ENCODE measurements at regions not wholly inside any gene's neighbourhood (a gene's known extent, or its start where the extent isn't known, plus 50 kb on each side); places are given as distances from the start of the nearest gene placed in this dataset.

- peaks cover under 1% of the 10 kb centered on the region for H3K36me3 Mint-ChIP-seq (ENCODE audit: low read depth)
- peaks cover 5% of the 10 kb centered on the region for H3K4me1 Mint-ChIP-seq
- TF ChIP-seq CTCF (IDR thresholded peaks at IDR 0.05): no peak
- peaks cover 3% of the 10 kb centered on the region for H3K9me3 Mint-ChIP-seq
- no peak for DNase-seq
- H3K27me3 Mint-ChIP-seq (ENCODE audit: low read depth, poor library complexity): peaks cover 2% of the 10 kb centered on the region
- no peak overlapping the region for H3K27ac Mint-ChIP-seq
- no peak overlapping the region for H3K4me3 Mint-ChIP-seq
Observed at GRCh38 chr11:100629671-100630070, 57.4 kb upstream of the ARHGAP42 start.

GRCh38 chr11:100630898-100631297, 56.2 kb upstream of the ARHGAP42 start:
- Mint-ChIP-seq H3K27me3 (ENCODE audit: low read depth, poor library complexity) (peaks cover 2% of the 10 kb centered on the region), H3K36me3 (ENCODE audit: low read depth) (no peaks in the 10 kb centered on the region), H3K27ac (peak overlapping the region; percentile 58), H3K9me3 (no peaks in the 10 kb centered on the region), H3K4me1 (no peaks in the 10 kb centered on the region), H3K4me3 (no peak overlapping the region)
- DNase-seq: no peak
- no peak for TF ChIP-seq CTCF (IDR thresholded peaks at IDR 0.05)

- no peak for DNase-seq
- TF ChIP-seq CTCF (IDR thresholded peaks at IDR 0.05): no peak
- peaks cover 2% of the 10 kb centered on the region for H3K27me3 Mint-ChIP-seq (ENCODE audit: low read depth, poor library complexity)
- H3K4me3 Mint-ChIP-seq: no peak overlapping the region
- H3K36me3 Mint-ChIP-seq (ENCODE audit: low read depth): no peaks in the 10 kb centered on the region
- H3K27ac Mint-ChIP-seq: no peak overlapping the region
- H3K9me3 Mint-ChIP-seq: no peaks in the 10 kb centered on the region
- no peaks in the 10 kb centered on the region for H3K4me1 Mint-ChIP-seq
Observed at GRCh38 chr11:100631316-100631715, 55.8 kb upstream of the ARHGAP42 start.

GRCh38 chr11:100632941-100633452, 54.1 kb upstream of the ARHGAP42 start:
- TF ChIP-seq CTCF (IDR thresholded peaks at IDR 0.05): no peak
- H3K9me3 Mint-ChIP-seq: no peaks in the 10 kb centered on the region
- H3K4me1 Mint-ChIP-seq: peaks cover 8% of the 10 kb centered on the region
- DNase-seq: no peak
- H3K4me3 Mint-ChIP-seq: no peak overlapping the region
- H3K27ac Mint-ChIP-seq: no peak overlapping the region
- H3K36me3 Mint-ChIP-seq (ENCODE audit: low read depth): no peaks in the 10 kb centered on the region
- peaks cover 2% of the 10 kb centered on the region for H3K27me3 Mint-ChIP-seq (ENCODE audit: low read depth, poor library complexity)

GRCh38 chr11:100635194-100635593, 51.9 kb upstream of the ARHGAP42 start:
- Mint-ChIP-seq H3K27me3 (ENCODE audit: low read depth, poor library complexity) (peaks cover 2% of the 10 kb centered on the region), H3K36me3 (ENCODE audit: low read depth) (no peaks in the 10 kb centered on the region), H3K27ac (no peak overlapping the region), H3K9me3 (no peaks in the 10 kb centered on the region), H3K4me3 (no peak overlapping the region), H3K4me1 (peaks cover 24% of the 10 kb centered on the region)
- no peak for TF ChIP-seq CTCF (IDR thresholded peaks at IDR 0.05)
- no peak for DNase-seq

GRCh38 chr11:100636536-100636935, 50.6 kb upstream of the ARHGAP42 start:
- DNase-seq: no peak
- no peaks in the 10 kb centered on the region for H3K36me3 Mint-ChIP-seq (ENCODE audit: low read depth)
- H3K4me1 Mint-ChIP-seq: peaks cover 24% of the 10 kb centered on the region
- H3K4me3 Mint-ChIP-seq: no peak overlapping the region
- no peaks in the 10 kb centered on the region for H3K9me3 Mint-ChIP-seq
- H3K27me3 Mint-ChIP-seq (ENCODE audit: low read depth, poor library complexity): peaks cover 2% of the 10 kb centered on the region
- no peak overlapping the region for H3K27ac Mint-ChIP-seq
- TF ChIP-seq CTCF (IDR thresholded peaks at IDR 0.05): no peak
